H9 (cell line): ENCODE measurements at regions not wholly inside any gene's neighbourhood (a gene's known extent, or its start where the extent isn't known, plus 50 kb on each side); places are given as distances from the start of the nearest gene placed in this dataset.

Source experiments
- DNase-seq: peaks from one replicate; pipeline ENCODE4 v3.0.0-alpha.2; 2017
- H2AFZ ChIP-seq: one replicate; pipeline ENCODE4 v1.6.1; 2013; ENCODE audit warnings: mild to moderate bottlenecking, low read length, control low read depth, moderate library complexity
- H2AK5ac ChIP-seq: 2 replicates; pipeline ENCODE4 v1.6.1; 2013; ENCODE audit warnings: low read length, control low read depth, mixed read lengths; ENCODE audit not compliant: insufficient read length
- H2BK120ac ChIP-seq: one replicate; pipeline ENCODE4 v1.6.1; 2013; ENCODE audit warnings: low read depth, mild to moderate bottlenecking, low read length, control low read depth, inconsistent platforms; ENCODE audit not compliant: poor library complexity, severe bottlenecking
- H2BK12ac ChIP-seq: 2 replicates; pipeline ENCODE4 v1.6.1; 2013; ENCODE audit warnings: low read length, control low read depth, mixed read lengths, low read depth; ENCODE audit not compliant: insufficient read length
- H2BK15ac ChIP-seq: 2 replicates; pipeline ENCODE4 v1.6.1; 2013; ENCODE audit warnings: low read depth, low read length, control low read depth
- H2BK20ac ChIP-seq: one replicate; pipeline ENCODE4 v1.6.1; 2013; ENCODE audit warnings: low read depth, mild to moderate bottlenecking, low read length, control low read depth, inconsistent platforms; ENCODE audit not compliant: poor library complexity, severe bottlenecking
- H2BK5ac ChIP-seq: 2 replicates; pipeline ENCODE4 v1.6.1; 2013; ENCODE audit warnings: low read length, control low read depth, mixed read lengths; ENCODE audit not compliant: insufficient read length
- H3K14ac ChIP-seq: 2 replicates; pipeline ENCODE4 v1.6.1; 2013; ENCODE audit warnings: low read length, control low read depth; ENCODE audit not compliant: insufficient read depth
- H3K18ac ChIP-seq: 2 replicates; pipeline ENCODE4 v1.6.1; 2013; ENCODE audit warnings: low read depth, mild to moderate bottlenecking, mixed read lengths, low read length, control low read depth; ENCODE audit not compliant: insufficient read length
- H3K23ac ChIP-seq: 2 replicates; pipeline ENCODE4 v1.6.1; 2013; ENCODE audit warnings: low read length, control low read depth, mixed read lengths, low read depth; ENCODE audit not compliant: insufficient read length
- H3K23me2 ChIP-seq: 2 replicates; pipeline ENCODE4 v1.6.1; 2013; ENCODE audit warnings: low read depth, mild to moderate bottlenecking, mixed read lengths, low read length, control low read depth; ENCODE audit not compliant: insufficient read length, poor library complexity, severe bottlenecking
- H3K27ac ChIP-seq: 2 replicates; pipeline ENCODE4 v1.5.1; 2013; ENCODE audit warnings: low read length, control low read depth, mixed read lengths, low read depth; ENCODE audit not compliant: insufficient read length
- H3K27me3 ChIP-seq: 2 replicates; pipeline ENCODE4 v1.6.1; 2013; ENCODE audit warnings: low read length, control low read depth, inconsistent platforms; ENCODE audit not compliant: insufficient read depth
- H3K4ac ChIP-seq: 2 replicates; pipeline ENCODE4 v1.6.1; 2013; ENCODE audit warnings: low read depth, mild to moderate bottlenecking, control low read depth, inconsistent platforms, low read length, moderate library complexity
- H3K4me1 ChIP-seq: 2 replicates; pipeline ENCODE4 v1.6.1; 2013; ENCODE audit warnings: low read length, control low read depth, inconsistent platforms; ENCODE audit not compliant: insufficient read depth
- H3K4me2 ChIP-seq: 2 replicates; pipeline ENCODE4 v1.6.1; 2013; ENCODE audit warnings: low read length, control low read depth, mixed read lengths; ENCODE audit not compliant: insufficient read length, insufficient read depth
- H3K56ac ChIP-seq: 2 replicates; pipeline ENCODE4 v1.6.1; 2013; ENCODE audit warnings: low read depth, mild to moderate bottlenecking, mixed read lengths, low read length, control low read depth; ENCODE audit not compliant: insufficient read length
- H3K79me1 ChIP-seq: 2 replicates; pipeline ENCODE4 v1.6.1; 2013; ENCODE audit warnings: low read depth, mild to moderate bottlenecking, moderate library complexity, low read length, control low read depth, inconsistent platforms; ENCODE audit not compliant: insufficient read depth, poor library complexity, severe bottlenecking
- H3K79me2 ChIP-seq: 2 replicates; pipeline ENCODE4 v1.6.1; 2013; ENCODE audit warnings: low read length, control low read depth, inconsistent platforms; ENCODE audit not compliant: insufficient read depth
- H3K9ac ChIP-seq: 2 replicates; pipeline ENCODE4 v1.6.1; 2013; ENCODE audit warnings: low read length, control low read depth, mixed read lengths; ENCODE audit not compliant: insufficient read length; ENCODE audit errors: extremely low read depth
- H3K9me3 ChIP-seq: one replicate; pipeline ENCODE4 v1.6.1; 2013; ENCODE audit warnings: low read depth, low read length, inconsistent platforms; ENCODE audit not compliant: control insufficient read depth
- H3T11ph ChIP-seq: one replicate; pipeline ENCODE4 v1.6.1; 2013; ENCODE audit warnings: mild to moderate bottlenecking, low read length, control low read depth, inconsistent platforms
- H4K20me1 ChIP-seq: one replicate; pipeline ENCODE4 v1.6.1; 2013; ENCODE audit not compliant: control insufficient read depth, insufficient read length, insufficient read depth
- H4K5ac ChIP-seq: 2 replicates; pipeline ENCODE4 v1.6.1; 2013; ENCODE audit warnings: low read depth, mild to moderate bottlenecking, mixed read lengths, low read length, control low read depth; ENCODE audit not compliant: insufficient read length
- H4K8ac ChIP-seq: replicated peaks from 2 replicates; pipeline ENCODE4 v1.6.1; 2013; ENCODE audit warnings: low read length, control low read depth, mixed read lengths, low read depth; ENCODE audit not compliant: insufficient read length
- H4K91ac ChIP-seq: 2 replicates; pipeline ENCODE4 v1.6.1; 2013; ENCODE audit warnings: low read depth, mild to moderate bottlenecking, moderate library complexity, mixed read lengths, low read length, control low read depth; ENCODE audit not compliant: insufficient read length
- H3K27ac Mint-ChIP-seq, 3 experiments: 2 replicates in 2 of 3; 3 replicates in 1 of 3; pipeline ENCODE4 v1.8.0; 2020 to 2021; ENCODE audit warnings: mixed read lengths in 3 of 3, mild to moderate bottlenecking in 1 of 3, moderate library complexity in 1 of 3
- H3K27me3 Mint-ChIP-seq: 2 replicates; pipeline ENCODE4 v1.8.0; 2021; ENCODE audit warnings: low read depth, mild to moderate bottlenecking, moderate library complexity, mixed read lengths
- H3K36me3 Mint-ChIP-seq, 3 experiments: 2 replicates in 2 of 3; 3 replicates in 1 of 3; pipeline ENCODE4 v1.8.0; 2020 to 2021; ENCODE audit warnings: low read depth in 3 of 3, mixed read lengths in 3 of 3; ENCODE audit not compliant: insufficient read depth in 1 of 3
- H3K4me1 Mint-ChIP-seq, 2 experiments: 2 replicates each; pipeline ENCODE4 v1.8.0; 2020; ENCODE audit warnings: mixed read lengths in 2 of 2
- H3K4me3 Mint-ChIP-seq, 2 experiments: 2 replicates in 1 of 2; 3 replicates in 1 of 2; pipeline ENCODE4 v1.8.0; 2020 to 2021; ENCODE audit warnings: mild to moderate bottlenecking in 2 of 2, mixed read lengths in 2 of 2, moderate library complexity in 1 of 2
- H3K9me3 Mint-ChIP-seq, 2 experiments: 2 replicates in 1 of 2; 3 replicates in 1 of 2; pipeline ENCODE4 v1.8.0; 2020; ENCODE audit warnings: mild to moderate bottlenecking in 2 of 2, mixed read lengths in 2 of 2, moderate library complexity in 1 of 2
- WGBS: extraction: QIAGEN DNeasy Blood & Tissue Kit; methylation state at CpG from one replicate; pipeline ENCODE4 v1.1.7; 2013; ENCODE audit warnings: missing lambda C conversion rate, low lambda C conversion rate, mixed read lengths; ENCODE audit not compliant: insufficient read length; ENCODE audit errors: extremely low coverage; 5-methylcytosine and 5-hydroxymethylcytosine counted together
- TF ChIP-seq, protein P1 (sequence below): fragments of 200-600 bp; sonication (generic); conservative IDR thresholded peaks from 3 replicates; pipeline ENCODE4 v1.8.0; 2021; ENCODE audit warnings: antibody characterized with exemption, mild to moderate bottlenecking

GRCh38 chr22:25497181-25497641, 67.3 kb upstream of the GRK3 start:
- no peaks in the 10 kb centered on the region for H3K23me2 ChIP-seq
- H3K23ac ChIP-seq, result no peak overlapping the region
- Mint-ChIP-seq H3K9me3 (no peaks in the 10 kb centered on the region), H3K36me3 (no peaks in the 10 kb centered on the region; a peak in 1 of 7 replicates), H3K27me3 (no peaks in the 10 kb centered on the region; the same call in 1 of the 2 replicates), H3K4me1 (peaks cover 17 to 20% of the 10 kb centered on the region in 2 experiments), H3K27ac (no peak overlapping the region; a peak in 1 of 7 replicates), H3K4me3 (no peak overlapping the region)
- no peaks in the 10 kb centered on the region for H4K20me1 ChIP-seq
- H3K27ac ChIP-seq, result no peak overlapping the region
- no peak overlapping the region for H2AFZ ChIP-seq
- H2BK5ac ChIP-seq, result no peak overlapping the region
- no peak overlapping the region for H3K4ac ChIP-seq
- no peak overlapping the region for H2AK5ac ChIP-seq
- no peak overlapping the region for H4K91ac ChIP-seq
- H3K4me2 ChIP-seq, result no peak overlapping the region
- H3K9ac ChIP-seq, result no peak overlapping the region
- no peak overlapping the region for H2BK15ac ChIP-seq
- H3K18ac ChIP-seq, result no peak overlapping the region
- H2BK20ac ChIP-seq, result no peak overlapping the region
- no peak for DNase-seq
- H3K79me2 ChIP-seq, result no peaks in the 10 kb centered on the region
- H2BK120ac ChIP-seq, result no peak overlapping the region
- H4K8ac ChIP-seq, result no peak overlapping the region
- no peaks in the 10 kb centered on the region for H3K79me1 ChIP-seq
- H3K9me3 ChIP-seq, result no peaks in the 10 kb centered on the region
- no peak overlapping the region for H4K5ac ChIP-seq
- WGBS, result no CpG with 5 or more reads among the region's 2 CpGs
- H3T11ph ChIP-seq, result no peak overlapping the region
- H3K14ac ChIP-seq, result no peak overlapping the region
- TF ChIP-seq, protein P1, sequence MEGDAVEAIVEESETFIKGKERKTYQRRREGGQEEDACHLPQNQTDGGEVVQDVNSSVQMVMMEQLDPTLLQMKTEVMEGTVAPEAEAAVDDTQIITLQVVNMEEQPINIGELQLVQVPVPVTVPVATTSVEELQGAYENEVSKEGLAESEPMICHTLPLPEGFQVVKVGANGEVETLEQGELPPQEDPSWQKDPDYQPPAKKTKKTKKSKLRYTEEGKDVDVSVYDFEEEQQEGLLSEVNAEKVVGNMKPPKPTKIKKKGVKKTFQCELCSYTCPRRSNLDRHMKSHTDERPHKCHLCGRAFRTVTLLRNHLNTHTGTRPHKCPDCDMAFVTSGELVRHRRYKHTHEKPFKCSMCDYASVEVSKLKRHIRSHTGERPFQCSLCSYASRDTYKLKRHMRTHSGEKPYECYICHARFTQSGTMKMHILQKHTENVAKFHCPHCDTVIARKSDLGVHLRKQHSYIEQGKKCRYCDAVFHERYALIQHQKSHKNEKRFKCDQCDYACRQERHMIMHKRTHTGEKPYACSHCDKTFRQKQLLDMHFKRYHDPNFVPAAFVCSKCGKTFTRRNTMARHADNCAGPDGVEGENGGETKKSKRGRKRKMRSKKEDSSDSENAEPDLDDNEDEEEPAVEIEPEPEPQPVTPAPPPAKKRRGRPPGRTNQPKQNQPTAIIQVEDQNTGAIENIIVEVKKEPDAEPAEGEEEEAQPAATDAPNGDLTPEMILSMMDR, result no peak
- no peaks in the 10 kb centered on the region for H3K27me3 ChIP-seq
- H3K56ac ChIP-seq, result no peak overlapping the region
- no peak overlapping the region for H2BK12ac ChIP-seq
- no peaks in the 10 kb centered on the region for H3K4me1 ChIP-seq
